Left renal cortex interstitium (tissue), 4 donors: ENCODE measurements at regions not wholly inside any gene's neighbourhood (a gene's known extent, or its start where the extent isn't known, plus 50 kb on each side); places are given as distances from the start of the nearest gene placed in this dataset.

Experiments
- DNase-seq, 4 donors: peaks; one replicate each; pipeline ENCODE4 v3.0.0-alpha.2; 2013; ENCODE audit warnings: low read depth in 4 of 4, low spot score in 2 of 4, missing footprints in 1 of 4

DNA sequence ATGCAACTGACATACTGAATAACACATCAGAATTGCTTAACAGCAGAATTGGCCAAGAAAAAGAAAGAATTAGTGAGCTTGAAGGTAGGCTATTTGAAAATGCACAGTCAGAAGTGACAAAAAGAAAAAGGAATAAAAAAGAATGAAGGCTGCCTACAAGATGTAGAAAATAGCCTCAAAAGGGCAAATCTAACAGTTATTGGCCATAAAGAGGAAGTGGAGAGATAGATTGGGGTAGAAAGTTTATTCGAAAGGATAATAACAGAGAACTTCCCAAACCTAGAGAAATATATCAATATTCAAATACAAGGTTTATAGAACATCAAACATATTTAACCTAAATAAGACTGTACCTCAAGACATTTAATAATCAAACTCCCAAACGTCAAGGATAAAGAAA lies 67.5 kb downstream of the ATP6V1G3 start:
- DNase-seq, result no peak

- DNase-seq, result no peak
These were observed 68.4 kb downstream of the ATP6V1G3 start for GRCh38 chr1:198472119-198472518.

- DNase-seq, result no peak
These were observed 72.6 kb downstream of the ATP6V1G3 start for GRCh38 chr1:198467907-198468306.

GRCh38 chr1:198467342-198467741 lies 73.1 kb downstream of the ATP6V1G3 start:
- no peak for DNase-seq

DNA sequence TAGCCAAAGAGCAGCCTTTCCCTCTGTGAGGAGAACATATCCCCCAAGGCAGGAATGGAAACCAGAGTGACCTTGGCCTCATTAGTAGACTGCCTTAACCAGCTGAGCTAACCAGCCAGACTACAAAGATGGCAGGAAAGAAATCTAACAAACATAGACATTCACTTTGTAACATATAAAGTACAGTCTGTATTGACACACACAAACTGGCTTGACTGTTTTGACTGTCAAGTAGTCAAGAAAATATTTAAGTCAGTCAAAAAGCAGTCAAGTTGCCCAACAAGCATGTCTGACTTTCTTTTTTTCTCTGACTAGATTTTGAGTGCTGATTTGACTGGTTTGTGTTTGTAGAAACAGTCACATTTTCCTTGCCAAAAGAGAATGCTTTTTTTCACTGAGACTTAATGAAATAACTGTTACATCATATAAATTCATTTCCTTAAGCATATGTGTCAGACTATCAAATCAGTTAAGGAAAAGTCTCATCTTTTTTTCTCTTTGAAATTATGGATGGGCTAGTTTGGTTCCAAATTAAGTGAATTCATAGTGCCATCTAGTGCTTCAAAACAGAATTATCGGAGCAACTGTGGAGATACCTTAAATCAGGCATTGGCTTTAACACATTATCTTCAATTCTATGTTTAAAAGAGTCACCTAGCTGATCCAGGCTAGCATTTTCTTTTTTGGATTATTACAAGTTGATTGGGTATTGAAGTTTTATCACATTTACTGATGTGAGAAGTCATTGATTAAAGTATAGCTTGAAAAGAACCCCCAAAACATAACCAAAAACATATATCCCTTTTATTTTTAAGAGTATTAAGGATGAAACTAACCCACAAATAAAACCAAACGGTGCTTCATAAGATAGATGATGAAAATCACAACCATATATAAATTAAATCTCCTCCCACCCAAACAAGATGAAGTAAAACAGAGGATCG lies 75.0 kb downstream of the ATP6V1G3 start:
- DNase-seq, result peak in 3 of 4 donors; percentile 9 to 20 (median 17)

DNA sequence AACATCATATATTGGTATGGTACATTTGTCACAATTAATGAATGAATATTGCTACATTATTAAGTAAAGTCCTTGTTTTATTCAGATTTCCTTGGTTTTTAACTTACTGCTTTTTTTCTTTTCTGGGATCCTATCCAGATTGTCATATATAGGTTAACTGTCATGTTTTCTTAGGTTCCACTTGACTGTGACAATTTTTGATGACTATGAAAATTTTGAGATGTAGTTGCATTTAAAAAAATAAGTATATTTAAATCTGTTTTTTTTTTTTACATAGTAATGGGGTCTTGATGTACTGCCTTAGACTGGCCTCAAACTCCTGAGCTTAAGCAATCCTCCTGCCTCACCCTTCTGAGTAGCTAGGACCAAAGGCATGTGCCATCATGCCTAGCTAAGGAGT lies 76.8 kb downstream of the ATP6V1G3 start:
- DNase-seq, result no peak

DNA sequence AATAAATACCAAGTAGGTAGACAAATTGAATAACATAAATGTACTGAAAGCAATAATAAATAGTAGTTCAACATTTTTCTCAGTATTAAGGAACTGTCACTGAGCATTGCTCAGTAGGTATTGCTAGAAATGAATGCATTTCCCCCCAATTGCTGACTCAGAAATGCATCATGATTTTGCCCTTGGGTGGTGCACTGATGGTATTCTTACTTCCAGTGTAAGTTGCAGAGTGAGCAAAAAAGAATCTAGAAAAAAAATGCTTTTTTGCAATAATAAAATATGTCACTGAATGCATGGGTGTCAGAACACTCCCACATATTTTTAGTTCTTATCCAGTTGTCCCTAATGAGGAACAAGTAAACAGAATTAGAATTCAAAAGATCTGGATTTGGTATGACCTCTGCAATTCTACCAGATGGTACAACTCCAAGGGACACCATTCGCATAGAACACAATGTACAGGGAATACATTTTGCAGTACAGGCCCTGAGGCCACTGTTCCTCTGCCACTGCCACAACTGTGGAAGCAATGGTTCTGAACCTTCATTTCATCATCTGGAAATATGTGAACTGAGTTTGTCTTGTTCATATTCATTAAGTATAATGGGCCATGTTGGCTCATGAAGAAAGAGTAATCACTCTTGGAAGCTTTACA lies 78.0 kb downstream of the ATP6V1G3 start:
- DNase-seq, result no peak

GRCh38 chr1:198455966-198456365 lies 84.5 kb downstream of the ATP6V1G3 start:
- no peak for DNase-seq

DNA sequence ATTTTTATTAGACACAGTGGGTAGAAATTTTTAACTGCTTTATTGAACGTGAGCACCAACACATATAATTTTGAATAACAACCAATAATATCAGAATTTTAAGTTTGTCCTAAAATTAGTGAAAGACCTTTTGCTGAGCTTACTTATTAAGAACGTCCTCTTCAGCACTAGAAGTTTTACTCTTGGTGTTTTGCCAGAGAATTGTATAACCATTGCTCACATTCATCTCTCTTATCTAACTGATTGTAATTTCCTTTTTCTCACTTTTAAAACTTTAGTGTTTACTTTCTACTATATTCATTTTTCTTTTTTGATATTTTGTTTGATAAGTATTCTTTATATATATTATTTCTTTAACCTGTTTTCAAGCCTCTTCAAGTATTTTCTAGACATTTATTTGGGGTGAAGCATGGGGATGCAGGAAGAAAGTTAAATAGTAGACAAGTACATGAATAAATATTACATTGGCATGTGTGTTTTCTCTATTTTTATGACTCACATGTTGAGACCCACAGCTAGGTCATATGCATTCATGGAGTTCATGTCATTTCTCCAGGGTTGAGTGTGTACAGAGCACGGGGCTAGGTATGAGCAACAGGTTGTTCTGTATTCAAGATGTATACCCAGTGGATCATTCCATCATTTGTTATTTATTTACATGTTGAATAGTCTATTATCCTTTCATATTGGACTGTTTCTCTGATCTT lies 90.6 kb downstream of the ATP6V1G3 start:
- DNase-seq, result no peak

DNA sequence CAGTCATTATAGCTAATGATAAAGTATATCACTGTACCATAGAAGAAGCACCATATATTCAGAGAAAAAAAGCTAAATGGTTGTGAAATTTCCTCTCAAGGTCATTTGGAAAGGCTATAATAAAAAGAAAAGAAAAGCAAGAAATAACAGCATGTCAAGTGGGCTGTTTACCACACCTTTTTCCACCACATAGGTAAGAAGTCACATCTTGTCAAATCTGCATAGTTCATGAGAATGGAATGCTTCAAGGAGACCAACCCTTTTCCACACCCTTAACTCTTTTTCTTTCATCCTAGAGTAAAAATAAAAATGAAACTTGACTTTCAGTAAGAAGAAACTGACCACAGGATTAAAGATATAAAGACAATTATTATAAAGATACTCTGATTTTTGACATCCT lies 91.2 kb downstream of the ATP6V1G3 start:
- no peak for DNase-seq

GRCh38 chr1:198447468-198447867 lies 93.0 kb downstream of the ATP6V1G3 start:
- DNase-seq, result no peak

DNA sequence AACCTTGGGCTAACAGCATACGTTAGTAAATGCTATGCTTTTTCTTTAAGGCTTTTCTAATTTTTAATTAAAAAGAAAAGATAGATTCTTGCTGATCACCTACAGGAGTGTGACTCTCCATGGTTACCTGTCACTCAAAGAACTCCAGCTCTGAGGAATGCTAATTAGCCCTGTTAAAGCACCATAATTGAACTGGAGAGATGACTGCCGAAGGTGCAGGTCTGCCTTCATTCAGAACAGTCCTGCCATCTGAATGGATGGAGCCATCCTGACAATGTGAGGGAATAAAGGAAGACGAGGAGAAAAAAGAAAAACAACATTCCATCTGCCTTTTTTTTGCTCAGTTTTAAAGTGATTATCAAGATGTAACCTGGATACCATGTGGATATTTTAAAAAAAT lies 94.6 kb downstream of the ATP6V1G3 start:
- DNase-seq, result no peak

DNA sequence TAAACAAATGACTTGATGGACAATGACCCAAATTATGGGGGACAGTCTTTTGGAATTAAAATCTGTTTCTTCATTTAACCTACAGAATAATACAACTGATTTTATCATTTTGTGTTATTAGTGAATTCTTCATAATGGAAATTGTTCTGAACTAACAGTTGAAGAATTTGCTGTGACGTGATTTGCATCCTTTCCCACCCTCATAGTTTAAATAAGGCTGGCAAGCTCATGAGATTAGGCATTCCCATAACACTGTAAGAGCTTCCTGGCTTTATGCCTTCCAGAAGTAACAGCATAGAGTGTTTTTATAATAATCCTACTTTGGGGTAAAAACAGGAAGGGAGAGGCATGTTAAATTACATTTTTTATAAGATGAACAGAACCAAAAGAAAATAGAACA lies 95.7 kb downstream of the ATP6V1G3 start:
- no peak for DNase-seq

- DNase-seq, result no peak
These were observed 96.9 kb downstream of the ATP6V1G3 start for GRCh38 chr1:198443365-198444233.

DNA sequence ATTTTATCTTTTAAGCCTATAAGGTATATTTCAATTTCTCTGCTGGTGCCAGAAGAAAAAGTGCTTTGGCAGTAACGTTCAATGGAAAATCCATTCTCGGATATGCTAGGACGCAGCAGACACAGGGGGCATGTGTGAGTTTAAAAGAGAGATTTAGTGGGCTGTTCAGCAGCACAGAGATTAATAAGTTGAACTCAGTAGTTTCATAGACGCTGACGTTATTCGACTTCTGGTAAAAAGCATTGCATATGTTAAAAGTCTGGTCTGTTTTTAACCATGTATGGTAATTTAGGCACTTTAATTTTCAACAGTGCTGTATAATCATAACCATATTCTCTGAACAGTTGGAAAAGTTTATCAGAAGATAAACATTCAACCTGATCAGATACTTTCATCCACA lies 99.6 kb downstream of the ATP6V1G3 start:
- no peak for DNase-seq

DNA sequence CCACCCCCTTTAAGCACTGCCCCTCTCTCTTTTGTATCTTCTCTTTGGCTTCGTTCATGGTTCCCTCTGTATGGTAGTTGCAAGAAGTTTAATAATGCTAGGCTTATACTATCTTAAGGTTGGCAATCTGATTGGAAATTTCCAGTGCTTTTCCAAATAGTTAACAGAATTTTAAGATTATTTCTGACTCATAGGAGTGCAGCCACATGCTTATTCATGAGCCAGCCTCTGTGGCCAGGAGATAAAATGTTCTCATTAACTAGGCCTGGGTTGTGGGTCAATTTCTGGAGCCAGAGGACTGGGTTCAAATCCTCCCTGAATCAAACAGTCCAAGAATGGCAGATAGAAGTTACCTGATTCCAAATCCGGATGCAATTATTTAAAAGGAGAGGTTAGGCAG lies 103.1 kb downstream of the ATP6V1G3 start:
- no peak for DNase-seq

- no peak for DNase-seq
These were observed 104.2 kb downstream of the ATP6V1G3 start for GRCh38 chr1:198436276-198436675.

DNA sequence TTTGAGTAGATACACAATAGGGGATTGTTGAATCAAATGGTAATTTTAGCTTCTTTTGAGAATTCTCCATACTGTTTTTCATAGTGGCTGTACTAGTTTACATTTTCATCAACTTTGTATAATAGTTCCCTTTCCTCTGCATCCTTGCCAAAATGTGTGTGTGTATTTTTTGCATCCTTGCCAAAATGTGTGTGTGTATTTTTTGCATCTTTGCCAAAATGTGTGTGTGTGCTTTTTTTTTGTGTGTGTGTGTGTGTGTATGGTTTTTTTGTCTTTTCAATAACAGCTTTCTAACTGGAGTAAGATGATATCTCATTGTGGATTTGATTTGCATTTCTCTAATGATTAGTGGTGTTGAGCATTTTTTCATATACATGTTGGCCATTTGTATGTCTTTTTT lies 105.4 kb downstream of the ATP6V1G3 start:
- DNase-seq, result no peak

- no peak for DNase-seq
These were observed 116.0 kb downstream of the ATP6V1G3 start for GRCh38 chr1:198424441-198424840.

DNA sequence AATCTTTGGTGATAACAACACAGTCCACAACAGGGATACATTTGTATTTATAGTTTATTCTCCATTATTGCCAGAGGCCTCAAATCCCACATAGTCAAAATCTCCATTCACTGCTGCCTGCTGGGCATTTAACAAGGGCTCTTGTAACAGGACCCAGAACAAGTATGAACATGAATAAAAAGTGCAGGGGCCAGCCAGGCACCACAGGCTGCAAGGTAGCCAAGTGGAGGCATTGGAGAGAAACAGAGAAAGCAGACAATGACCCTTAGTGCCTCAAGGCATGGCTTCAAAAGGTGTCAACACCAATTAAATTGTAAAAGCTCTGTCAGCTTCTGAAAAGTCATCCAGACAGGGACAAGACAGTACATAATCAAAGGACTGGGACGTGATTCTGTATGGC lies 116.8 kb downstream of the ATP6V1G3 start:
- DNase-seq, result no peak
